GM21576 (cell line): ENCODE measurements at regions not wholly inside any gene's neighbourhood (a gene's known extent, or its start where the extent isn't known, plus 50 kb on each side); places are given as distances from the start of the nearest gene placed in this dataset.

Experiments used
- ATAC-seq: cut with Tn5 transposase; IDR thresholded peaks from one replicate; pipeline ENCODE4 v1.9.1; 2021; ENCODE audit warnings: mild to moderate bottlenecking, moderate library complexity; ENCODE audit not compliant: unreplicated experiment

DNA sequence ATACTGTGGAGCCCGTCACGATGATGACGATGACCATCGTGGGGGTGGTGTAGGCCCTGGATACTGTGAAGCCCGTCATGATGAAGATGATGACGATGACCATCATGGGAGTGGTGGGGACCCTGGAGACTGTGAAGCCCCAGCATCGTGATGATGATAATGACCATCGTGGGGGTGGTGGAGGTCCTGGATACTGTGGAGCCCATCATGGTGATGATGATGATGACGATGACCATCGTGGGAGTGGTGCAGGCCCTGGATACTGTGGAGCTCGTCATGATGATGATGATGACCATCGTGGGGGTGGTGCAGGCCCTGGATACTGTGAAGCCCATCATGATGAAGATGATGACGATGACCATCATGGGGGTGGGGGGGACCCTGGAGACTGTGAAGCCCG, 81.0 kb upstream of the SALL3 start:
- no peak for ATAC-seq

DNA sequence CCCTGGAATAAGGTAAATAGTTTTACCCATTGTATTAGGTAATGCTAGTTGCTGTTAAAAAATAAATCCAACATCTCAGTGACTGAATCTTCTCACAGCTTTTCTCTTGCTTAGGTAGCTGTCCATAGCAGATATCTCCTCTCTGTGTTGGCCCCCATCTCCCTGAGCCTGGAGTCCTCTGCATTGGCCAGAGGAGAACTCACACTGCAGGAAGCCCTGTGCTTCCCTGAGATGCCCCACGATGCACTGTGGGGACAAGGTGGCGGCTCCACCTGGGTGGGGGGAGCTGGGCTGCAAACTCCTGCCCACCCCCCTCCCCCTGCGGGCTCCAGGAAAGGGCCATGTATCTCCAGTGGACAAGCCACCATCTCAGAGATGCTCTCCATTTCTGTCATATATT, 80.4 kb upstream of the SALL3 start:
- no peak for ATAC-seq

DNA sequence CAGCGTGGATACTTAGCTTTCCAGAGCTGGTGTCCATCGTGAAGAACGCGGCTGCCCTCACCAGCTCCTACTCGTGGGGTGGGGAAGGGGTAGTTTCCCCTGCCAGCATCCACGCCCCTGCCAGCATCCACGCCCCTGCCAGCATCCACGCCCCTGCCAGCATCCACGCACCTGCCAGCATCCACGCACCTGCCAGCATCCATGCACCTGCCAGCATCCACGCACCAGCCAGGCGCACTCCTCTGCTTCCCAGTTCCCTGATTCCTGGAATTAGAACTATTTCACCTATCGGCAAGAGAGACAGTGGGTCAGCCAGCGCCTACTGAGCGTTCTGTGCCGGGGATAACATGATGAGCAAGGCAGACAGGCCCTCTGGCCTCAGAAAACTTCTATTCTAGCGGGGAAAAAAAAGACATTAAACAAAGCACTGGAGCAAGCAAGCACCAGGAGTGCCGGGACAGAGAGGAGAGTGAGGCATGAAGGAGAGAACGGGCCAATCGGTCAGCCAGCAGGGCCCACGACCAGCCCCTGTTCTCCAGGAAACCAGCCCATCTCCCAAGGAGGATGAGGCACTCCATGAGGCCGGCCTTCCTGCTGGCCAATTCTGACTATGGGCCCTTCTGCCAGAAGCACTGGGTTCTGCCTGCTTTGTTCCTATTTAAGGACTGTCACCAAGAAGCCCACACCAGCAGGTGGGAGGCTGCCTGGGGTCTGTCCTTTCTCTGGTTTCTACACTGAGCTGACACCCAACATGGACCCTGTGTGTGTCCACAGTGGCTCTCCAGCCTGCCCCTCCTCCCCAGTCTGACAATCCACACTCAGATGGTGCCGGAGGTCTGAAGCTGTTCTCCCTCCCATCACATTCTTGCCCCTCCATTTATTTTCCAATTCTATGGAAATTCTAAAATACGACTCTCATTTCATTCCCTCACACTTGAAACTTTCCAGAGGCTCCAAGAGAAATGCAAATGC, 78.4 kb upstream of the SALL3 start:
- no peak for ATAC-seq

DNA sequence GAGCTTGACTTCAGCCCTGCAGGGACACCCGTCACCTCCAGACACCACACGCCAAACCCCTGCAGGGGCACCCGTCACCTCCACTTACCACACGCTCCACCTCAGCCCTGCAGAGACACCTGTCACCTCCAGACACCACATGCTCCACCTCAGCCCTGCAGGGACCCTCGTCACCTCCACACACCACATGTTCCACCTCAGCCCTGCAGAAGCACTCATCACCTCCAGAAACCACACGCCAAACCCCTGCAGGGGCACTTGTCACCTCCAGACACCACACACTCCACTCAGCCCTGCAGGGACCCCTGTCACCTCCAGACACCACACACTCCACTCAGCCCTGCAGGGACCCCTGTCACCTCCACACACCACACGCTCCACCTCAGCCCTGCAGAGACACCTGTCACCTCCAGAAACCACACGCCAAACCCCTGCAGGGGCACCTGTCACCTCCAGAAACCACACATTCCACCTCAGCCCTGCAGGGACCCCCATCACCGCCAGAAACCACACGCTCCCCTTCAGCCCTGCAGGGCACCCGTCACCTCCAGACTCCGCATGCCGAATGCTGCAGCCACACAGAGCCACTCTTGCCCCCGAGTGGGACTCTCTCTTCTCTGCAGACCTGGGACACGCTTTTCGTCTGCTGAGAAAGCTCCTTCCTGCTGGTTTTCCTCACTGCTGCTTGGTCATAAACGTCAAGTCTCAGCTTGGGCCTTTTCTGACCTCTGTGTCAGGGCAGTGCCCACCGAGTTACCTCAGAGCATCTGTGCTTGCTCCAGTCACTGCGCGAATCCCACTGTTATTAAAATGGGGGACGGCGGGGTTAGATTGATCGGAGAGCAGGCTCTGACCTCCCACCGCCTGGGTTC, 77.5 kb upstream of the SALL3 start:
- ATAC-seq, result no peak

DNA sequence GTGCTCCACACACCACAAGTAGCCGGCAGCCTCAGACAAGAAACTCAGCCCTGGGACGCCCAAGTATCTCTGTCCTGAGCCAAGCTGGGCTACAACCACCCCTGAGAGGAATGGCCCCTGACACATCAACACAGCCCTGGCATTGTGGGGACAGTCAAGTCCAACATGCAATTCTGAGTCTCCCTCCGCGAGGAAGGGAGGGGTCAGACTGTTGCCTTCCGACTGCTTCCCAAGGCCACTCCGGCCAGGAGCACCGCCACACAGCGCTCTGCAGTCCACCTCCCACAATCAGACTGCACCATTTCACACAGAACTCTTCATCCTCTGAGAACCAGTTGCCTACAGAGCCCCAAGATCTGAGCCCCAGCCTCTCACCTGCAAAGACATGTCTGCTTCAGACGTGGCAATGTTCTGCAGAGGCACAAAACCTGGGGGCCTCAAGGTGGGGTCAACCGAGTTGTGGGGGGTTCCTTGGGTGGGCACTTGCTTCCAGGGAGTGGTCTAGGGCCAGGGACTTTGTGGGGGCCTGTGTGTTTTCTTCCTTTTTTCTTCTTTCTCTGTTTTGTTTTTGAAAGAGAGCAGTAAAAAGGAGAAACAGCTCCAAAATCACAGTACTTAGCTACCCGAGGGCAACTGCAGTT, 76.7 kb upstream of the SALL3 start:
- ATAC-seq, result no peak

DNA sequence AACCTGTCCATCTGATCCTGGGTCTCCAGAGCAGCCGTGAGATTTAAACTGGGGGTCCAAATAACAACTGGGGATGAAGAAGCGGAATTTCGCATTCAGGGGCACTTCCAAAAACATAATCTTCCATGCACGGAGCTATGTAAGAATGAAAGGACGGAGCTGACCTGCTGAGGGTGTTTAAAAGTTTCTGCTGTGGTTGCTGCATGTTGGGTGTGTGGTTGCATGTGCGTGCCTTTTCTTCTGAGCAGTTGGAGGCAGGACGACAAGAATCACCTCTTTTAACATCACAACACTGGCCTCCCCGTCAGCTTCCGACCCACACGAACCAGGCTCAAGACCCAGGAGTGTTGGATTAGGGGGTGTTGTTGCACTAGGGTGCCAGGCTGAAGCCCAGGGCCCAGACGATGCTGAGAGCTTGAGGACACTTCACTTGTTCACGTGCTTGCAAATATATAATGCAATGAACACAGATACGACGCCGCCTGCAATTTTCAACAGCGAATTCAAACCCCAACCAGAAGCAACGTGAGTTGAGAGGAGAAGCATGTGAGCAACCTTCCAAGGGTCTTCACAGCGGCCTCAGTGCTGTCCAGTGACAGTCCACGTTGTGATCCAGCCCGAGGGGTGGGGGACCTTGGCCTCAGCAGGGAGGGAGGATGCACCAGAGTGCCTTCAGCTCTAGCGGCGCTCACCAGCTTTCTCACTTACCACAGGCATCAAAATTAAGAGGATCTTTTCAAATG, 76.0 kb upstream of the SALL3 start:
- no peak for ATAC-seq

DNA sequence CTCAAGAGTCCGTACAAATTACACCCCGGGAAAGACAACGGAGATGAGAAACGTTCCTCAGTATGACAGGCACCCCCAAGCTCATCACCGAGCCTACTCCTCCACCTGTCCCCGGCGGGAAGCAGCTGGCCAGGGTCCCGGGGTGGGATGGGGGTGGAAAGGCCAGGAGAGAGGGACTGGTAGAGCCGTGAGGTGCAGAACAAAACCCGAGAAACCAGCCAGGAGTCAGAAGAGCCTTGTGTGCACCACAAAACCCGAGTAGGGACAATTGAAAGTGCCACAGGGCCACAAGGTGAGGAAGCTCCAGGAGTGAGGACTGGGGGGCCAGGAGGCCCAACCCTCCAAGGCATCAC, 75.5 kb upstream of the SALL3 start:
- no peak for ATAC-seq

DNA sequence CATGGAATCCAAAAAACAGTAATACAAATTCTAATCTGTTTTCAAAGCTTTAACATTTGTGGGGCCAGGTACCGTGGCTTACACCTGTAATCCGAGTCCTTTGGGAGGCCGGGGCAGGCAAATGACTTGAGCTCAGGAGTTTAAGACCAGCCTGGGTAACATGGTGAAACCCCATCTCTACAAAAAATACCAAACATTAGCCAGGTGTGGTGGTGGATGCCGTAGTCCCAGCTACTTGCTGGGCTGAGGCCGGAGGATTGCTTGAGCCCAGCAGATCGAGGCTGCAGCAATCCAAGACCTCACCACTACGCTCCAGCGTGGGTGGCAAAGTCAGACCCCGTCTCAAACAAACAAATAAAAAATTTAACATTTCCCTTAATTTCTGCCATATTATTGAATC, 74.3 kb upstream of the SALL3 start:
- no peak for ATAC-seq

DNA sequence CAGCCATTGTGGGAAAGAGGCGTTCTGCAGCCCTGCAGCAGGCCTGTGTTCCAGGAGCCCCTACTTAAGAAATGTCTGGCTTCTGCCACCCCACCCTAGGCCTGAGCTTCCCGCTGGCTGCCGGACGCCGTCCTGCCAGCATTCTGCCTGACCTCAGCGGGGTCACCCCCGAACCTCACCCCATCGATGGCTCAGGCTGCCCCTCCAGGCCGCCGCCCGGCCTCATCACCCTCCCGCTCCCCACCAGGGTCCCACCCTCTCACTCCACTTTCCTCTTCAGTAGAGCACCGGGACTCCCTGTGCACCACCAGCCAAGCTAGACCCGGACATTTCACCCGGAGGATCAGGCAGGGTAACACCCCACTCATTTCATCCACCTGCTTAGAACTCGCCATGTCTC, 73.6 kb upstream of the SALL3 start:
- ATAC-seq, result no peak

DNA sequence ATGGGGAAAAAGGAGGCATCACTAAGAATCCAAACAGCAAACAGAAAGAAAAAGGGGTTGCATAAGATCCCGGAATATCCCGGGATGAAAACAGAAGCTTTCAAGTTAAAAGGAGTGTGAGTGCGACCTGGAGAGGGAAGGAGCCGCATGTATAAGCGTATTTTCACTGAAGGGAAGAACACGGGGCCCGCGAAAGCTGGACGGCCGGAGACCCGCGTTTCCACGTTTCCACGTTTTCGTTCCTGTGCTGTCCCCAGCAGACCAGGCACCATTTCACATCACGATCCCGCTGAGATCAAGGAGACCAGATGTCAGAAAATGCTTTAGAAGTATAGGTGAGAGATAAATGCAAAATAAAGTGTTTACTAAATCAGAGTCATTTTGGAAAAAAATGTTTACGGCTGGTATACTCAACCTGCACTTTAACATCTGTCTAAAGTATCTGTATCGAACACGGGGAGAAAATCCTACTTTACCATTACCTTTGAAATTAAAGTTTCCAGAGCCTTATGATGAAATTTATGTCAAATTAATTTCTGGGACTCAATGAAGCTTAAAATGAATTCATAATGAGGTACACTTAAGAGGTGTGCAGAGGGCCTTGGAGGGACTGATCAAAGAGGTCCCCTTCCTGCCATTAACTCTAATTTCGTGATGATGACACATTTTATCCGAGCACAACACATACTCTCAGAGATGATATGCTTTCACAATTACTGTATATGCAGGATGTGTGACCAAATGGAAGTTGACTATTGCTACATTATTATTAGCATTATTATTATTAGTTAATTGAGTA, 71.0 kb upstream of the SALL3 start:
- ATAC-seq, result no peak

DNA sequence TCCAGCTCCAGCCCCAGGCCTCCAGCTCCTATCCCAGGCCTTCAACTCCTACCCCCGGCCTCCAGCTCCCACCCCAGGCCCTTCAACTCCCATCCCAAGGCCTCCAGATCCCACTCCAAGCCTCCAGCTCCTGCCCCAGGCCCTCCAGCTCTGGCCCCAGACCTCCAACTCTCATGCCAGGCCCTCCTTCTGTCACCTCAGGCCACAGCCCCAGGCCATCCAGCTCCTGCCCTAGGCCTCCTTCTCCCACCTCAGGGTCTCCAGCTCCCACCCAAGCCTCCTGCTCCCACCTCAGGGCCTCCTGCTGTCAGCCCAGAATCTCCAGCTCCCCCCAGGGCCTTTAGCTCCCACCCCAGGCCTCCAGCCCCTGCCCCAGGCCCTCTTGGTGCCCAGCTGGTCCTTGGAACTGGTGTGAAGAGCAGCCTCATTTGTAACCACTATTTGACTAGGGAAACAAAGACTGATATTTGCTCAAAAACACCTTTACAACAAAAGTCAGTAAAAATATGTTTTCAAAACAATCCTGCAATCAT, 67.8 kb upstream of the SALL3 start:
- ATAC-seq, result no peak

DNA sequence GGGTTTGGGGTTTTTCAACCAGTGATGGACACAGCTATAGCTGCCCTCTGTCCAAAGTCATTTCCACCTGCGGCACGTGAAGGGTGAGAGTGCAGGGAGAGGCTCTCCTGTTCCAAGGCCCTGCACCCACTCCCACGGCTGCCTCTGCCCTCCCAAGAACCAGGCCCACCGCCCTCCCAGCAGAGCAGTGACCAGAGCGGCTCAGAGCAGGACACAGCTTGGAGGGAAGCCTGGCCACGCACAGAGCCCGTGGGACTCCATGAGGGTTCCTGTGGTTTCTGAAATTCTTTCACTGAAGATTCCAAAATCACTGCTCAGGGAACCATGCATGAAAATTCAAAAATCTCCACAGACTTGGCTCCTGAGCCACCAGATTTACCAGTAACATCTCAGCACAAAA, 67.3 kb upstream of the SALL3 start:
- ATAC-seq, result no peak

DNA sequence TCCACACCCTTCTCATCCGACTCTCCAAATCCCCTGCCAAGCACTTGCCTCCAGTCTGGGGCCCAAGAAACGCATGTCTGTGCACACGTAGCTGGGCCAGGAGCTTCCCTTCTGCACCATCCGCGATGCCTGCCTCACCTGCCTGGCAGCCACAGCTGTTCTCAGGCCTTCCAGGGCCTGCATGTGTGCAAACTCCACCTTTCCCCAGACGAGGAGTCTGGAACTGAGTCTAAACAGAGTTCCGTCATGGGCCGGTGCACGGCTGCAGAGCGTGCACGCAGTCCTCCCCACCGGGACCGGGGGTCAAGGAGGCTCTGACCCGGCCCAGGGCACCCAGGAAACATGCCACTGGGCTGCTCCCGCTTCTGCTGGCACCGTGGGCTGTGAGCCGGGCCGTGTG, 66.8 kb upstream of the SALL3 start:
- no peak for ATAC-seq

DNA sequence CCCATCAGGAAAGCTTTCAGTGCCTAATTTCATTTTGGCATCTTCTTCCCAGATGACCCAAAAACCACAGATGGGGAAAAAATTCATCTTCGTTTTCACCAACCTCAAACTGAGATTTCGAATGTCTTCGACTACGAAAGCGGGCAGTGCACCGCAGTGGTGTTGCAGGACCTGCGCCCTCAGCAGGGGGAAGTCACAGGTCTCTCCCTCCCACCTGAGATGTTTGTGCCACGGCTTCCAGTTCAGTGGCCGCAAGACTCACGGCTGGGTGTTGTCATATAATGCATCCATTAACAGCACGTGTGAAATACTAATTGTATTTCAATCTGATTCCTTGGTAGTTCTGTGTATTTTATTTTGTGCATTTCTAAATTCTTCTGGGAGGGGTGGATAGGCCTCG, 66.2 kb upstream of the SALL3 start:
- ATAC-seq, result no peak

DNA sequence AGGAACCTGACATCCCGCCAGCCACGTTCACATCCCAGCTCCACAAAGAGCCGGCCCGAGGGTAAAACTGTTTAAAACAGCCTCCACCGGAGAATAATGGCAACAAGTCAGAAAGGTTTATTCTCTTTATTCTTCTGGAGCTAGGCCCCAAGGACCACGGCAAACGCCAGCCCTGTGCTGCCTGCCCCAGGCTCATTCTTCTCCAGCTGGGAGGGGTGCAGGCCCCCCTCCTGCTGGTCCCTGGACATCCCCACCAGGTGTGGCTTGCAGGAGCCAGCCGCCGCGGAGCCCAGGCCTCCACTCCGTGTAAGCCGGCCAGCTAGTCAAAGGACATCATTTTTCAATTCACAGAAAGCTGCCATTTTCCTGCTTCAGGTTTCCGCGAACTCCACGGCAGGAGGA, 65.8 kb upstream of the SALL3 start:
- ATAC-seq, result no peak

DNA sequence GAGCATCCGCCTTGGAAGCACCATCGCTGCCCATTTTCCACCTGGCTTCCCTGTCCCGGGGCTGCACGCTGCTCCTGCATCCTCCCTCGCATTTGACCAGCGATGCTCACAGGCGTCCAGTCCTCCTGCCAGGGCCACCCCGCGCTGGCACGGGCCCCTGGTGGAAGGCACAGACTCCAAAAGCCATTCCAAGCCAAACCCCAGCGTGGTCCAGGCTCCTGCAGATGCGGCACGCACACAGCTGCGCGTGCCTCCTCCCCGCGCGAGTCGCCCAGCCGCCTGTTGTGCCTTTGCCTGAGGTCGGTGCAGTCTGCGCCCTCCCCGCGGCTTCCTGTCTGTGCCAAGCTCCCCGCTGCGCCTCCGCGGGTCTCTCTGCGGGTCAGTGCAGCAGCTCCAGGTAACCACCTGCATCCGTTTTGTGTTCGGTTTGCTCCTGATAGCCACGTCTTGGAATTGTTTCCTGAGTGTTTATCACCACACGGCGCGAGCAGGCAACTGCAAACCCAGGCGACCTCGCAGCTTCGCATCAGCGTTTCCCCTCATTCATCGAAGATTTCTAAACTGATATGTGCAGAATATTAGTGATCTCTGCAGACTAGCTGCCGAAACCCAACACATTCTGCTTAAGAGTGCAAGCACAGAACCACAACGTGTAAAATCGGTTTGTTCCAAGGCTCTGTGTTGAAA, 65.2 kb upstream of the SALL3 start:
- no peak for ATAC-seq

DNA sequence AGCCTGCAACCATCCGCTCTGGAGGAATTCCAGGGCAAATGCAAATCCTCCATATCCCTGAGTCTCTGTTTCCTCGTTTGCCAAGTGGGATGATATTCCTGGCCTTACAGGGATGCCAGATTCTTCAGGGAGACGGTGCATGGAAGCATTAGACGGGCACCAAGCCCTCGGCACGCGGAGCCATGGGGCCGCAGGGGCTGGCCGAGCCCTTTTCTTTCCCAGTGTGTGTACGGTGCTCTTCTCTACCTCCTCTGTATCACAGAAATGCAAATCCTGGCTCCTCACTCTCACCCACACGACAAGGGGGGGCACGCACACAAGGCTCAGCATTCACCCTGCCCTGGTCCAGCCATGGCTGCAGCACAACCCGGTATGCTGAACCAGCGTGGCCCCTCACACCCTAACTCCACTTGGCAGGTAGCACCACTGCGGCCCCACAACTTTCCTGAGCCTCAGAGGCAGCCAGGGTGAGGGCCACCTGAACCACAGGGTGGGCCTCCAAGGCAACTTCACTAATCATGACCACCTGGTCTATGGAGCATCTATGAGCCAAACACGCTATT, 64.1 kb upstream of the SALL3 start:
- no peak for ATAC-seq

DNA sequence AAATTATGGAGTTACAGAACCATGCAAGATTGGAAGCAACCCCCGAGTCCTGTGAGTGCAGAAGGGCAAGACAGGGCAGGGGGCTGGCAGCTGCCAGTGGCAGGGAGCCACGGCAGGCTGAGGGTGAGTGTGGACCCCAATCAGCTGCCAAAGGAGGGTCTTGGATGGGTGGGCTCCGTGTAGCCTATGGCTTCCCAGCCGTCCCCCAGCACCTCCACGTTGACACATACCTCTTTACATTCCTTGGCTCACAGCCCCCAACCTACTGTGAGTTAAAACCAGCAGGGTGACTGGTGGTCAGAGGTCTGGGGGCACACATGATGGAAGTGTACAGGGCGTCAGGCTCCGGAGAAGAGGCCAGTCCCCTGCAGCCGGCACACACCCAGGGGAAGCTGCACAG, 60.9 kb upstream of the SALL3 start:
- ATAC-seq, result no peak

DNA sequence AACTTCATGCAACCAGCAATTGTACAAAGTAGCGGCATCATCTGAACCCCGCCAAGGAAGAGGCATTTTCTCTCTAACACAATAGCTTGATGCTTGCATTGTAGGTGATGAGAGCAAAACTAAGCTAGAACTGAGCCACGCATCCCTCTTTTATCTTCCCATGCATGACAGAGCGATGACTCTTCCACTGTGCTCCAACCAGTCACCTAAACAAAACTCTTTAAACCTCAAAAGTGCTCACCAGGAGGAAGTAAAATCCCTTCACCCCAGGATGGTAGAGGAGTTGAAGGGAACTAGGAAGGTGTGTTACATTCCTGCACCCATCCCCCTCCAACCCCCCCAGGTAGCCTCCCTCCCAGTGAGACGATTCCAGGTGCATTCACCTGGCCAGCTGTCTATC, 59.7 kb upstream of the SALL3 start:
- ATAC-seq, result no peak
